Testis (tissue), 2 donors: ENCODE measurements at regions not wholly inside any gene's neighbourhood (a gene's known extent, or its start where the extent isn't known, plus 50 kb on each side); places are given as distances from the start of the nearest gene placed in this dataset.

ENCODE experiments used
- CTCF ChIP-seq, 3 experiments: fragments of 450-650 bp in 2 of 3; fragments of 200-600 bp in 1 of 3; sonication (generic) in 1 of 3; IDR thresholded peaks; one replicate each; pipeline ENCODE4 v1.5.1; 2016 to 2019; ENCODE audit warnings: antibody characterized with exemption in 3 of 3, mild to moderate bottlenecking in 2 of 3, moderate library complexity in 1 of 3
- POLR2A ChIP-seq: fragments of 450-650 bp; IDR thresholded peaks from one replicate; pipeline ENCODE4 v1.6.1; 2017; ENCODE audit warnings: antibody characterized with exemption, mild to moderate bottlenecking, moderate library complexity

- TF ChIP-seq POLR2A = no peak
- TF ChIP-seq CTCF (IDR thresholded peaks at IDR 0.05) = no peak
Measured at GRCh38 chr1:209364716-209365115, 218.8 kb upstream of the CAMK1G start.
